ENCODE measurements at regions not wholly inside any gene's neighbourhood (a gene's known extent, or its start where the extent isn't known, plus 50 kb on each side); places are given as distances from the start of the nearest gene placed in this dataset.
"Not testable (repeated sequence)": the region's sequence is repeated elsewhere in the genome, so short reads cannot be mapped to it uniquely, and the experiment has no call there.

DNA sequence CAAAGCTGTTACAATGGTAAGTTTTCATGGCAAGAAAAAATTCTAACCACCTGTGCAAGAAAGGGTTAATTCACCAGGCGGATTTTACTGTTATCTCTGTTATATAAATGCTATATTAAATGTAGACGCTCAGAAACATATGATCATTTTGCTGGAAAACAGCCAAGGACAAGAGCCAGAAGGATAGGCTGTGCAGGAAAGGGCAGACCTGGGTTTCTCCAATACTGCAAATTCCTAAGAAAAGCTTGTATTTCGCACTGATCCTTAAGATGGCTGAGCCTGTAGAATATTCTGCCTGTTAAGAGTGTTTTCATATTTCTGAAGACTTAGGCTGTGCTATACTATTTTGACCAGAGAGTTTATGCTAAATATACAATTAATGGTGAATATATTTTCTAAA lies 564.1 kb upstream of the KCND2 start:
- H3K36me3 Mint-ChIP-seq (ENCODE audit: low read depth): no peaks in the 10 kb centered on the region

DNA sequence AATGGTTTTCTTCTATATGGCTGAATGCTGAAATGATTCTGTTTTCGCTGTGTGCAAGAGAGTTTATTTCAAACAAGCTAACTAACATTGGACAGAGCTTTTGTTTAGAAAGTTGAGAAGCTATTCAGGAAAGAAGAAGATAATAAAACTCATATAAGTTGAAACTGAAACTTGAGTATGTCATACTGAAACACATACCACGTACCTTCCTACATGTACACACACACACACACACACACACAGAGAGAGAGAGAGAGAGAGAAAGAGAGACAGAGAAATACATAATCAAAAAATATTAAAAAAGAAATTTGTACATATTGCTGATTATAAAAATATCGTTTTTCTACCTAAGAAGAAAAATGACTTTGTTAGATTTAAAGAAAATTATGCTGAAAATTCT lies 561.9 kb upstream of the KCND2 start:
- H3K27ac Mint-ChIP-seq: no peak overlapping the region
- no peak overlapping the region for H3K4me3 Mint-ChIP-seq
- no peak for ATAC-seq
- H3K9me3 Mint-ChIP-seq (ENCODE audit: low read depth): peaks cover 16% of the 10 kb centered on the region
- POLR2A ChIA-PET: no interaction called here
- intact Hi-C loops (cut with DNase I, micrococcal nuclease): no loop called here
- DNase-seq: no peak
- H3K4me1 Mint-ChIP-seq: no peaks in the 10 kb centered on the region
- H3K27me3 Mint-ChIP-seq: no peaks in the 10 kb centered on the region
- H3K36me3 Mint-ChIP-seq (ENCODE audit: low read depth): no peaks in the 10 kb centered on the region
- CTCF ChIA-PET: no interaction called here

More for the DNA sequence above, 564.1 kb upstream of the KCND2 start:
- no peak for ATAC-seq
- intact Hi-C loops (cut with DNase I, micrococcal nuclease): no loop called here
- Mint-ChIP-seq H3K9me3 (ENCODE audit: low read depth) (peaks cover 16% of the 10 kb centered on the region), H3K4me1 (no peaks in the 10 kb centered on the region), H3K27me3 (no peaks in the 10 kb centered on the region), H3K4me3 (no peak overlapping the region), H3K27ac (no peak overlapping the region)
- no peak for DNase-seq
- POLR2A ChIA-PET: no interaction called here
- CTCF ChIA-PET: no interaction called here

DNA sequence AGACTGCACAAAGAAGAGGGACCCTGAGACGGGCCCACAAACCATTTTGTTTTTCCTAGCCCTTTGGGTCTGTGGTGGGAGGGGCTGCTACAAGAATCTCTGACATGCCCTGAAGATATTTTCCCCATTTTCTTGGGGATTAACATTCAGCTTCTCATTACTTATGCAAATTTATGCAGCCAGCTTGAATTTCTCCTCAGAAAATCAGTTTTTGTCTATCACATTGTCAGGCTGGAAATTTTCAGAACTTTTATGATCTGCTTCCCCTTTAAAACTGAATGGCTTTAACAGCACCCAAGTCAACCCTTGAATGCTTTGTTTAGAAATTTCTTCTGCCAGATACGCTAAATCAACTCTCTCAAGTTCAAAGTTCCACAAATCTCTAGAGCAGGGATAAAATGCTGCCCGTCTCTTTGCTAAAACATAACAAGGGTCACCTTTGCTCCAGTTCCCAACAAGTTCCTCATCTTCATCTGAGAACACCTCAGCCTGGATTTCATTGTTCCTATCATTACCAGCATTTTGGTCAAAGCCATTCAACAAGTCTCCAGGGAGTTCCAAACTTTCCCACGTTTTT lies 560.0 kb upstream of the KCND2 start:
- intact Hi-C loops (cut with DNase I, micrococcal nuclease): no loop called here
- Mint-ChIP-seq H3K4me1 (no peaks in the 10 kb centered on the region), H3K36me3 (ENCODE audit: low read depth) (no peaks in the 10 kb centered on the region), H3K27ac (no peak overlapping the region), H3K4me3 (no peak overlapping the region), H3K27me3 (no peaks in the 10 kb centered on the region), H3K9me3 (ENCODE audit: low read depth) (peaks cover 16% of the 10 kb centered on the region)
- ChIA-PET POLR2A (no interaction called here), CTCF (no interaction called here)
- no peak for DNase-seq
- no peak for ATAC-seq

DNA sequence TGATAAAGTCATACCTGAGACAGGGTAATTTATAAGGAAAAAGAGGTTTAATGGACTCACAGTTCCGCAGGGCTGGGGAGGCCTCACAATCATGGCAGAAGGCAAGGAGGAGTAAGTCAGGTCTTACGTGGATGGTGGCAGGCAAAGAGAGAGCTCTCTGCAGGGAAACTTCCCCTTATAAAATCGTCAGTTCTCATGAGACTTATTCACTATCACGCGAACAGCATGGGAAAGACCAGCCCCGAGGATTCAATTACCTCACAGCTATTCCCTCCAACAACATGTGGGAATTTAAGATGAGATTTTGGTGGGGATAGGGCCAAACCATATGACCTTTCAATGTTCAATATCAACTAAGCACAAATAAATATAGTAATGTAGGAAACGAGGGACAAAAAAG lies 559.4 kb upstream of the KCND2 start:
- H3K36me3 Mint-ChIP-seq (ENCODE audit: low read depth): no peaks in the 10 kb centered on the region
- no peaks in the 10 kb centered on the region for H3K27me3 Mint-ChIP-seq
- no peaks in the 10 kb centered on the region for H3K4me1 Mint-ChIP-seq
- H3K9me3 Mint-ChIP-seq (ENCODE audit: low read depth): peaks cover 13% of the 10 kb centered on the region
- ChIA-PET POLR2A (no interaction called here), CTCF (no interaction called here)
- no peak overlapping the region for H3K4me3 Mint-ChIP-seq
- intact Hi-C loops (cut with DNase I, micrococcal nuclease): no loop called here
- H3K27ac Mint-ChIP-seq: no peak overlapping the region
- DNase-seq (no peak), ATAC-seq (no peak)

GRCh38 chr7:119720541-119720940 lies 552.4 kb upstream of the KCND2 start:
- H3K4me1 Mint-ChIP-seq: no peaks in the 10 kb centered on the region
- no peak for ATAC-seq
- CTCF ChIA-PET: interaction anchor here (0.6 to 0.7 kb wide), 2 partner anchors 1400 to 1945 kb away, joined by 3 to 7 read pairs; no protein-coding TSS in a partner anchor

GRCh38 chr7:119724041-119724792 lies 548.8 kb upstream of the KCND2 start:
- H3K4me3 Mint-ChIP-seq: no peak overlapping the region
- no peaks in the 10 kb centered on the region for H3K27me3 Mint-ChIP-seq
- H3K9me3 Mint-ChIP-seq (ENCODE audit: low read depth): no peaks in the 10 kb centered on the region
- ATAC-seq (no peak), DNase-seq (no peak)
- H3K36me3 Mint-ChIP-seq (ENCODE audit: low read depth): no peaks in the 10 kb centered on the region
- intact Hi-C loops (cut with DNase I, micrococcal nuclease): no loop called here
- ChIA-PET POLR2A (no interaction called here), CTCF (no interaction called here)
- no peaks in the 10 kb centered on the region for H3K4me1 Mint-ChIP-seq
- H3K27ac Mint-ChIP-seq: no peak overlapping the region

More at GRCh38 chr7:119720541-119720940, 552.4 kb upstream of the KCND2 start:
- intact Hi-C loops (cut with DNase I, micrococcal nuclease): no loop called here
- Mint-ChIP-seq H3K9me3 (ENCODE audit: low read depth) (peaks cover 5% of the 10 kb centered on the region), H3K4me3 (no peak overlapping the region), H3K27ac (no peak overlapping the region), H3K36me3 (ENCODE audit: low read depth) (no peaks in the 10 kb centered on the region), H3K27me3 (no peaks in the 10 kb centered on the region)
- POLR2A ChIA-PET: no interaction called here
- no peak for DNase-seq

DNA sequence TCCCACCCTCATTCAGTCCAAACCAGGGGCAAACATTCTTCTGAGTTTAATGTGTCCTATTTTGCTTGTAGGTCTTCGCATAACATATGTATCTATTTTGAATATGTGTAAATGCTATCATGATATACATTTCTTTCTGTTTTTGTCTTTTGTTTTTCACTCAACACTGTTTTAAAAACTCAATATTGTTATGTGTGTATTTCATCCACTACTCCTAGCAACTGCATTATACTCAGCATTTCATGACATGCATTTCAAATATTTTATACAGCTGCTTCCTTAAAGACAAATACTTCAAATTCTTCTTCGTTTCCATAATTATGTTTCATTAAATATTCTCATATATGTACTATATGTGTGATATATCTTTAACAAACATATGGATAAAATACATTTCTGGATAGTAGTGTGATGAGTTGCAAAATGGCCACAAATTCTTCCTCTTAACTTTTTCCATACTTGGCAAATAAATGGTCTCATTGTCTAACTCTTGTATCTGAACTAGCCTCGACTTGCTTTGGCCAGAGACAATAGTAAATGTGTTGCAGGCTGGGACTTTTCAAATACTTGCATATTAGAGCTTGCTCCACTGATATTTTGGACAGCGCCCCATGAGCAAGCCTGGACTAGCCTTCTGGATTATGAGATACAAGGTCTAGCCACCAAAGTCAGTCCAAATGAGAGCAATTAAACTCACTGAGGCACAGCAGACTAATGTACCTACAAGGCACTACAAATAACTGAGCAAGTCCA lies 539.7 kb upstream of the KCND2 start:
- ATAC-seq: no peak
- ChIA-PET CTCF (no interaction called here), POLR2A (no interaction called here)
- Mint-ChIP-seq H3K4me1 (no peaks in the 10 kb centered on the region), H3K27ac (no peak overlapping the region), H3K4me3 (no peak overlapping the region), H3K9me3 (ENCODE audit: low read depth) (no peaks in the 10 kb centered on the region), H3K36me3 (ENCODE audit: low read depth) (no peaks in the 10 kb centered on the region), H3K27me3 (no peaks in the 10 kb centered on the region)
- no peak for DNase-seq
- intact Hi-C loops (cut with DNase I, micrococcal nuclease): loop anchor here in 1 of 2 experiments (1.0 kb wide), 1 partner anchor 15 kb away; no protein-coding TSS in a partner anchor

DNA sequence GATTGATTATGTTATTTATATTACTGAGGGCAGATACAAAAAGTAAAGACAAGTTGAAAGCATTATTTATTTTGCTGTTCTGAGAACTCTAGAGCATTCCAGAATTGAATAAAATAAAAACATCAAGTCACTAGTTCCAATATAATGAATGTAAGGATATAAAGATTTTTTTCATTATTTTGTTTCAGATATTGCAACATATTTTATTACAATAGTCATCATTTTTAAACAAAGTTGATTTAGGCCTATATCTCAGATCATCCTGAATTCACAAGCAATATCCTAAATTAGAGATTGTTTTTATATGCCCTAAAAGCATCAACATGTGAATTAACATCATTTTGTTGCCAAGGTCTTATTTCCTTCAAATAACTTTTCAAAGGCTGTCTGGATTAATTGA lies 535.6 kb upstream of the KCND2 start:
- Mint-ChIP-seq H3K27ac (no peak overlapping the region), H3K4me3 (no peak overlapping the region), H3K27me3 (no peaks in the 10 kb centered on the region), H3K36me3 (ENCODE audit: low read depth) (no peaks in the 10 kb centered on the region), H3K9me3 (ENCODE audit: low read depth) (no peaks in the 10 kb centered on the region), H3K4me1 (no peaks in the 10 kb centered on the region)
- DNase-seq (no peak), ATAC-seq (no peak)
- POLR2A ChIA-PET: no interaction called here
- intact Hi-C loops (cut with DNase I, micrococcal nuclease): no loop called here
- CTCF ChIA-PET: no interaction called here

- CTCF ChIA-PET; H3K27ac Mint-ChIP-seq; H3K27me3 Mint-ChIP-seq; H3K4me3 Mint-ChIP-seq; H3K9me3 Mint-ChIP-seq (ENCODE audit: low read depth); POLR2A ChIA-PET; H3K4me1 Mint-ChIP-seq; DNase-seq; ATAC-seq; intact Hi-C loops (cut with DNase I, micrococcal nuclease); H3K36me3 Mint-ChIP-seq (ENCODE audit: low read depth): not testable (repeated sequence)
These were observed 527.7 kb upstream of the KCND2 start for GRCh38 chr7:119745280-119745679.

GRCh38 chr7:119748251-119748860 lies 524.6 kb upstream of the KCND2 start:
- intact Hi-C loops (cut with DNase I, micrococcal nuclease): loop anchor here in 1 of 2 experiments (1.0 kb wide), 1 partner anchor 15 kb away; no protein-coding TSS in a partner anchor
- no peaks in the 10 kb centered on the region for H3K9me3 Mint-ChIP-seq (ENCODE audit: low read depth)

GRCh38 chr7:119748991-119749390 lies 524.0 kb upstream of the KCND2 start:
- POLR2A ChIA-PET: no interaction called here
- Mint-ChIP-seq H3K27me3 (no peaks in the 10 kb centered on the region), H3K9me3 (ENCODE audit: low read depth) (peaks cover 2% of the 10 kb centered on the region), H3K27ac (no peak overlapping the region), H3K4me1 (no peaks in the 10 kb centered on the region), H3K36me3 (ENCODE audit: low read depth) (no peaks in the 10 kb centered on the region), H3K4me3 (no peak overlapping the region)
- CTCF ChIA-PET: no interaction called here
- ATAC-seq (no peak), DNase-seq (no peak)
- intact Hi-C loops (cut with DNase I, micrococcal nuclease): loop anchor here in 1 of 2 experiments (1.0 kb wide), 1 partner anchor 16 kb away; no protein-coding TSS in a partner anchor

More at GRCh38 chr7:119748251-119748860, 524.6 kb upstream of the KCND2 start:
- CTCF ChIA-PET: no interaction called here
- Mint-ChIP-seq H3K36me3 (ENCODE audit: low read depth) (no peaks in the 10 kb centered on the region), H3K27me3 (no peaks in the 10 kb centered on the region), H3K27ac (no peak overlapping the region), H3K4me3 (no peak overlapping the region), H3K4me1 (no peaks in the 10 kb centered on the region)
- POLR2A ChIA-PET: no interaction called here
- DNase-seq (no peak), ATAC-seq (no peak)

Measured in activated CD4-positive, alpha-beta T cell treated with anti-CD3 and anti-CD28 coated beads for 36 hours (primary cell).